ENCODE measurements at regions not wholly inside any gene's neighbourhood (a gene's known extent, or its start where the extent isn't known, plus 50 kb on each side); places are given as distances from the start of the nearest gene placed in this dataset.

GRCh38 chr18:66211749-66212148, 392.1 kb downstream of the CDH19 start:
- DNase-seq (ENCODE audit: extremely low spot score, unreplicated experiment), result no peak
- Mint-ChIP-seq H3K27me3 (ENCODE audit: unreplicated experiment) (no peaks in the 10 kb centered on the region), H3K36me3 (ENCODE audit: unreplicated experiment) (no peaks in the 10 kb centered on the region), H3K9me3 (ENCODE audit: unreplicated experiment) (no peaks in the 10 kb centered on the region), H3K27ac (ENCODE audit: unreplicated experiment) (no peak overlapping the region), H3K4me1 (ENCODE audit: unreplicated experiment) (no peaks in the 10 kb centered on the region), H3K4me3 (ENCODE audit: unreplicated experiment) (no peak overlapping the region)
- TF ChIP-seq CTCF (IDR thresholded peaks at IDR 0.05), result no peak

- no peaks in the 10 kb centered on the region for H3K36me3 Mint-ChIP-seq (ENCODE audit: unreplicated experiment)
- no peak for DNase-seq (ENCODE audit: extremely low spot score, unreplicated experiment)
- no peaks in the 10 kb centered on the region for H3K4me1 Mint-ChIP-seq (ENCODE audit: unreplicated experiment)
- H3K27ac Mint-ChIP-seq (ENCODE audit: unreplicated experiment), result no peak overlapping the region
- no peaks in the 10 kb centered on the region for H3K27me3 Mint-ChIP-seq (ENCODE audit: unreplicated experiment)
- TF ChIP-seq CTCF (IDR thresholded peaks at IDR 0.05), result no peak
- H3K4me3 Mint-ChIP-seq (ENCODE audit: unreplicated experiment), result no peak overlapping the region
- no peaks in the 10 kb centered on the region for H3K9me3 Mint-ChIP-seq (ENCODE audit: unreplicated experiment)
These were observed 393.0 kb downstream of the CDH19 start for GRCh38 chr18:66210875-66211274.

DNA sequence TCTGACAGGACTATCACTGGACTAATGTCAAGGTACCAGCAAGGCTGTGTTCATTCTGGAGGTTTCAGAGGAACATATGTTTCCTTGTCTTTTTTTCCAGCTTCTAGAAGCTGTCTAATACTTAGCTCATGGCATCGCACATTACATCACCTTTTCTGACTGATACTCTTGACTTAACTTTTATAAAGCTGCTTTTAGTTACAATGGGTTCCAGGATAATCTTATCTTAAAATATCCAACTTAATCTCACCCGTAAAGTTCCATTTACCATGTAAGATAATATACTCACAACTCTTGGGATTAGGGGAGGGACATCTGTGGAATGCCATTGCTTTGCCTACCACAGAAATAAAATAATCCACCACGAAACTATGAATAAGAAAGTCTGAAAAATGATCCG, 394.2 kb downstream of the CDH19 start:
- H3K27me3 Mint-ChIP-seq (ENCODE audit: unreplicated experiment), result no peaks in the 10 kb centered on the region
- no peaks in the 10 kb centered on the region for H3K36me3 Mint-ChIP-seq (ENCODE audit: unreplicated experiment)
- no peak overlapping the region for H3K27ac Mint-ChIP-seq (ENCODE audit: unreplicated experiment)
- no peaks in the 10 kb centered on the region for H3K4me1 Mint-ChIP-seq (ENCODE audit: unreplicated experiment)
- H3K4me3 Mint-ChIP-seq (ENCODE audit: unreplicated experiment), result no peak overlapping the region
- DNase-seq (ENCODE audit: extremely low spot score, unreplicated experiment), result no peak
- no peak for TF ChIP-seq CTCF (IDR thresholded peaks at IDR 0.05)
- no peaks in the 10 kb centered on the region for H3K9me3 Mint-ChIP-seq (ENCODE audit: unreplicated experiment)

GRCh38 chr18:66196805-66197204, 407.1 kb downstream of the CDH19 start:
- Mint-ChIP-seq H3K9me3 (ENCODE audit: unreplicated experiment) (no peaks in the 10 kb centered on the region), H3K27me3 (ENCODE audit: unreplicated experiment) (no peaks in the 10 kb centered on the region), H3K36me3 (ENCODE audit: unreplicated experiment) (no peaks in the 10 kb centered on the region), H3K4me3 (ENCODE audit: unreplicated experiment) (no peak overlapping the region), H3K4me1 (ENCODE audit: unreplicated experiment) (no peaks in the 10 kb centered on the region), H3K27ac (ENCODE audit: unreplicated experiment) (no peak overlapping the region)
- DNase-seq (ENCODE audit: extremely low spot score, unreplicated experiment), result no peak
- TF ChIP-seq CTCF (IDR thresholded peaks at IDR 0.05), result no peak

DNA sequence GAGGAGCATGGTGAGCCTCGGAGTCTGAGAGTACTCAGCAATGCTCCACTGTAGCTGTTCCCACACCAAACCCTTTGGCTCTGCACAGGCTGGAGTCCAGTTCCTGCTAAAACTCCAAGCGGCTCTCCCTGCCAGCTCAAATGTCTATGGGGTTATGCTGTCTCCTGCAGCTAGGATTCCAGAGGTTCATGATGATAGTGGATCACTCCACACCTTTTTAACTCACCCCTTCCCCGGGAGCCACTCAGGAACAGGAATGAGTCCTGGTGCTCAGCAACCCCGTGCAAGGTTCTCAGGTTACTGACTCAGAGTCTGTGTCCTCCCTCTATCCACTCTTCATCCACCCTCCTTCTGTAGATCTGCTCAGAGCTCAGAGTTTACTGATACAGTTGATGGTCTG, 410.0 kb downstream of the CDH19 start:
- no peak for DNase-seq (ENCODE audit: extremely low spot score, unreplicated experiment)

More for the DNA sequence above, 410.0 kb downstream of the CDH19 start:
- Mint-ChIP-seq H3K9me3 (ENCODE audit: unreplicated experiment) (no peaks in the 10 kb centered on the region), H3K27ac (ENCODE audit: unreplicated experiment) (no peak overlapping the region), H3K36me3 (ENCODE audit: unreplicated experiment) (no peaks in the 10 kb centered on the region), H3K4me3 (ENCODE audit: unreplicated experiment) (no peak overlapping the region), H3K27me3 (ENCODE audit: unreplicated experiment) (no peaks in the 10 kb centered on the region), H3K4me1 (ENCODE audit: unreplicated experiment) (no peaks in the 10 kb centered on the region)
- TF ChIP-seq CTCF (IDR thresholded peaks at IDR 0.05), result no peak

All from osteocyte (in vitro differentiated cells).